Liver (tissue), 3 donors: ENCODE measurements at regions not wholly inside any gene's neighbourhood (a gene's known extent, or its start where the extent isn't known, plus 50 kb on each side); places are given as distances from the start of the nearest gene placed in this dataset.

Experiments used
- CTCF ChIP-seq: fragments of 150-350 bp; IDR thresholded peaks from 2 replicates; pipeline ENCODE4 v1.5.1; 2017; ENCODE audit warnings: improper control_type of control experiment, low read depth, low read length; ENCODE audit not compliant: missing input control
- TAF1 ChIP-seq: conservative IDR thresholded peaks from 2 replicates; pipeline ENCODE4 v1.6.1; 2016; ENCODE audit warnings: antibody characterized with exemption, mild to moderate bottlenecking
- donor health status: healthy.
- donor health status: healthy.

DNA sequence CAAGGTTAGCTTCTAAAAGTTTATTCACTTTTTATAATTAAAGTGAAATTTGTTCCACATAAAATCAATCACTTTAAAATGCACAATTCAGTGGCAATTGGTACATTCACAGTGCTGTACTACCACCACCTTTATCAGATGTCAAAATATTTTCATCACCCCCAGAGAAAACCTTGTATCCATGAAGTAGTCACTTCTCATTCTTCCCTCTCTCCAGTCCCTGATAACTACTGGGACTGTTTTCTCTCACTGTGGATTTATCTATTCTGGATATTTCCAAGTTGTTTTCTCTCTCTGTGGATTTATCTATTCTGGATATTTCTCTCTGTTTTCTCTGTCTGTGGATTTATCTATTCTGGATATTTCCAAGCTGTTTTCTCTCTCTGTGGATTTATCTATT, 435.4 kb upstream of the CNTNAP2 start:
- TF ChIP-seq TAF1 (no peak), CTCF (no peak)
